ENCODE measurements at regions not wholly inside any gene's neighbourhood (a gene's known extent, or its start where the extent isn't known, plus 50 kb on each side); places are given as distances from the start of the nearest gene placed in this dataset.

DNA sequence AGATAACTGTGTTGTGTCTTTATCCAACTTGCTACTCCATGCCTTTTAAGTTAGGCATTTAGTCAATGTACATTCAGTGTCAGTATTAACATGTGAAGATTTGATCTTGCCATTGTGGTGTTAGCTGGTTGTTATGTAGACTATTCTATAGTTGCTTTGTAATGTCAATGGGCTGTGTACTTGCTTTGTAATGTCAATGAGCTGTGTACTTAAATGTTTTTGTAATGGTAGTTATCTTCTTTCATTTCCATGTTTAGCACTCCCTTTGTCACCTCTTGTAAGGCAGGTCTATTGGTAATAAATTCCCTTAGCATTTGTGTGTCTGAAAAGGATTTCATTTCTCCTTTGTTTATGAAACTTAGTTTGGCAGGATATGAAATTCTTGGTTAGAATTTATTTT is 53.4 kb downstream of the MC4R start:
- ATAC-seq (replicated peaks; ENCODE audit: extremely low read depth, poor library complexity, severe bottlenecking) (no peak), DNase-seq (ENCODE audit: low spot score in 2 of 2) (no peak)
- Mint-ChIP-seq H3K27me3 (no peaks in the 10 kb centered on the region), H3K9me3 (peaks cover 13% of the 10 kb centered on the region), H3K36me3 (ENCODE audit: insufficient read depth) (no peaks in the 10 kb centered on the region), H3K4me3 (no peak overlapping the region), H3K4me1 (no peaks in the 10 kb centered on the region), H3K27ac (ENCODE audit: low read depth) (no peak overlapping the region)

DNA sequence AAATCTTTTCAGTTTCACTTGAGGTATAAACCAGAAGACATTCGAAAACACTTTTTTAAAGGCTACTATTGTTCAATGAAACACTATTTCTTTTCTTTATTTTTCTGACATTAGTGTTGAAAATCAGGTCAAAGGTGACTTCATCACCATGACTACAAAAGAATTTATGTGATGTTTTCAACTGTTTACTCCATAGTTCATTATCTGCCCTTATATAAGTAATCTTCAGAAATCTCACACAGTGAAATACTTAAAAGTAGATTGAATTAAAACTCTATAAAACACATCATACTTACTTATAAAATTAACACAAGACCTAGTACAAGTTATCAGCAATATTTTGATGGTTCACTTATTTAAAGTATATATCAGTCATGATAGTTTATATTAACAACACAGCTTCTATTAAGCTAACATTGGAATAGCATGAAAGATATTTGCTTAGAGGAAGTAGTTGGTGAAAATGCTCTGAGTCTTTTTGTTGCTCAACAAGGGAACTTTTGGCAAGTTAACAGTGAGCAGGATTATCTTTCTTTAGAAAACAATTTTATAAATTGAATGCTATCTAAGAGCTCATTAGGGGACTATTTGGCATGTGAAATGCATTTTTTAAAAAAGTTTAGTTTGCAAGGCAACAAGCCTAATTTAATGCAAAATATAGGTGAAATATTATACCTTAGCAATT is 60.8 kb downstream of the MC4R start:
- Mint-ChIP-seq H3K27ac (ENCODE audit: low read depth) (no peak overlapping the region), H3K36me3 (ENCODE audit: insufficient read depth) (no peaks in the 10 kb centered on the region), H3K9me3 (no peaks in the 10 kb centered on the region), H3K4me1 (no peaks in the 10 kb centered on the region), H3K4me3 (no peak overlapping the region), H3K27me3 (no peaks in the 10 kb centered on the region)
- ATAC-seq (replicated peaks; ENCODE audit: extremely low read depth, poor library complexity, severe bottlenecking): no peak
- no peak for DNase-seq (ENCODE audit: low spot score in 2 of 2)

DNA sequence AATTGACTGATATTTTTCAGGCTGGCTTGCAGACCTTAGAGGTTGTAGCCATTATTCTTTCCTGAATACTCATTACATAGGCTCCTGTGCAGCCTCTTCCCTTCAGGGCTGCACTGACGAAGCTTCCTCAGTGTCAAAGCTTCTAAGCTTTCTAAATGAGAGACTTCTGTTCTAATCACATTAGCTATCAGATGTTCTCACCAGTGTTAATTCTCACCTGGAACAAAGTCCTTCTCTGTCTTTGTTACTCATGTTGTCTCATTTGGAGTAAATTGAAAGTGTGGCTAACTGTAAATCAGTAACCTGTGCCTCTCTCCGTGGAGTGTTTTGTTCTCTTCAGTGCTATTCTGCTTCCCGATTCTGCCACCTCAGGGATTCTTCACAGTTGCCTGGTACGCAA is 76.9 kb downstream of the MC4R start:
- H3K9me3 Mint-ChIP-seq: peaks cover 11% of the 10 kb centered on the region
- no peak for DNase-seq (ENCODE audit: low spot score in 2 of 2)
- no peak overlapping the region for H3K27ac Mint-ChIP-seq (ENCODE audit: low read depth)
- no peak for ATAC-seq (replicated peaks; ENCODE audit: extremely low read depth, poor library complexity, severe bottlenecking)
- no peaks in the 10 kb centered on the region for H3K4me1 Mint-ChIP-seq
- no peaks in the 10 kb centered on the region for H3K27me3 Mint-ChIP-seq
- no peak overlapping the region for H3K4me3 Mint-ChIP-seq
- H3K36me3 Mint-ChIP-seq (ENCODE audit: insufficient read depth): no peaks in the 10 kb centered on the region

DNA sequence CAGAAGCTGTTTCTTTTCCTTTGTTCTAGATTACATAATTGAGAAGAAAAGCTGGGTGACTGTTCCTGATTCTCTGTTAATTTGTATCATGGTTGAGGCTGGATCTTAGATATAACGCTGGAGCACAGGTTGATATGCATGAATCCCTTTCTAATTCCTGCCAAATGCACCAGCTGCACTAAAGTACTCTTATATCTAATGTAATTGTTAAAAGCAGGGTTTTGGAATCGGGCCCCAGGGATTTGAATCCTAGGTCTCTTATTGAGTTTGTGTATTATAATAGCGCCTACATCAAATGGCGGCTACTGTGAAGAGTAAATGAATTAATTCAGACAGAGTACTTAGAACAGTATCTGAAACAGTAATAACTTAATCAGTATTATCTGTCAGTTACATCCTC is 80.4 kb downstream of the MC4R start:
- ATAC-seq (replicated peaks; ENCODE audit: extremely low read depth, poor library complexity, severe bottlenecking) (no peak), DNase-seq (ENCODE audit: low spot score in 2 of 2) (no peak)
- Mint-ChIP-seq H3K4me3 (no peak overlapping the region), H3K9me3 (peaks cover 3% of the 10 kb centered on the region), H3K27me3 (no peaks in the 10 kb centered on the region), H3K36me3 (ENCODE audit: insufficient read depth) (no peaks in the 10 kb centered on the region), H3K27ac (ENCODE audit: low read depth) (no peak overlapping the region), H3K4me1 (no peaks in the 10 kb centered on the region)

DNA sequence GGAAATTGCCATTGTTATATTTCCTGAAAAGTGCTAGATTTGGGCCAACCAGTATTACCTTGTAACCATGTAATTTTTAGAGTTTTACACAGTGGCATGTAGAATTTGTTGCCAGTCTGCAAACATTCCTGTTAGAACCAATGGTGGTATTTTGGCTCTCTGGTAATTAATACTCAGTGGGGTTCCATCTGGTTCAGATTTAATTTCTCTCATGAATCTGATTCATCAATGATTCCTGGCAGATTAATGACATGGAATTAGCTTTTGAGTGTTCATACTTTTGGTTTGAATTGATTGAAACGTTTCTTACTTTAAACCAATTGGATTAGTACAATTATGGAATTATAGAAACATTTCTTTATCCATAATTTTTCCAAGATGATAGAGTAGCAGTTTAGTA is 93.2 kb downstream of the MC4R start:
- Mint-ChIP-seq H3K4me3 (no peak overlapping the region), H3K9me3 (no peaks in the 10 kb centered on the region), H3K27ac (ENCODE audit: low read depth) (no peak overlapping the region), H3K27me3 (no peaks in the 10 kb centered on the region), H3K36me3 (ENCODE audit: insufficient read depth) (no peaks in the 10 kb centered on the region), H3K4me1 (no peaks in the 10 kb centered on the region)
- DNase-seq (ENCODE audit: low spot score in 2 of 2) (no peak), ATAC-seq (replicated peaks; ENCODE audit: extremely low read depth, poor library complexity, severe bottlenecking) (no peak)

DNA sequence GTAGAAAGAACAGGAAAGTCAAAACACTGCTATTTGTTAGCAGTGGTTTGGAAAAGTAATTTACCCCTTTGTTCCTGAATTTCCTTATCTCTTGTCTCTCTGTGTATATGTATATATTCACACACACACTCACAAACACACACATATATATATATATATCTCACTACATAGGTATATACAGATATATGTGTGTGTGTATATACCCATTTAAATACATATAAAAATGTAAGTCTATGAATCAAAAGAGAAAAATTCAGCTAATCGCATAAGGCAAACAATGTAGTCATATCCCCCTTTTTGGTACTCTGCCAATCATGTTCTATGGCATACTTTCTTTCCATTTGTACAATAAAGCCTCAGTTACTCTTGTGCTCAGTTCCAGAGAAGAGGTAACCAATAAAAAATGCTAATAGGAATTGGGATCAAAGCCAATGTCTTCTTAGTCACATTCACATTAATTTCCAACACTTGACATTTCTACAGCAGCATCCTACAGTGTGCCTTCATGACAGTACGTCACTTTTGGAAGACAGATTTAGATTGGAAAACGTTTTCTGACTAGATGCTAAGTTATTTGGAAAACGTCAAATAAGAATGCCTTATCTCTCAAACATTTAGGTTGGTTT is 94.6 kb downstream of the MC4R start:
- H3K4me3 Mint-ChIP-seq: no peak overlapping the region
- no peak for DNase-seq (ENCODE audit: low spot score in 2 of 2)
- no peaks in the 10 kb centered on the region for H3K36me3 Mint-ChIP-seq (ENCODE audit: insufficient read depth)
- H3K27me3 Mint-ChIP-seq: no peaks in the 10 kb centered on the region
- H3K9me3 Mint-ChIP-seq: no peaks in the 10 kb centered on the region
- ATAC-seq (replicated peaks; ENCODE audit: extremely low read depth, poor library complexity, severe bottlenecking): no peak
- no peaks in the 10 kb centered on the region for H3K4me1 Mint-ChIP-seq
- H3K27ac Mint-ChIP-seq (ENCODE audit: low read depth): no peak overlapping the region

DNA sequence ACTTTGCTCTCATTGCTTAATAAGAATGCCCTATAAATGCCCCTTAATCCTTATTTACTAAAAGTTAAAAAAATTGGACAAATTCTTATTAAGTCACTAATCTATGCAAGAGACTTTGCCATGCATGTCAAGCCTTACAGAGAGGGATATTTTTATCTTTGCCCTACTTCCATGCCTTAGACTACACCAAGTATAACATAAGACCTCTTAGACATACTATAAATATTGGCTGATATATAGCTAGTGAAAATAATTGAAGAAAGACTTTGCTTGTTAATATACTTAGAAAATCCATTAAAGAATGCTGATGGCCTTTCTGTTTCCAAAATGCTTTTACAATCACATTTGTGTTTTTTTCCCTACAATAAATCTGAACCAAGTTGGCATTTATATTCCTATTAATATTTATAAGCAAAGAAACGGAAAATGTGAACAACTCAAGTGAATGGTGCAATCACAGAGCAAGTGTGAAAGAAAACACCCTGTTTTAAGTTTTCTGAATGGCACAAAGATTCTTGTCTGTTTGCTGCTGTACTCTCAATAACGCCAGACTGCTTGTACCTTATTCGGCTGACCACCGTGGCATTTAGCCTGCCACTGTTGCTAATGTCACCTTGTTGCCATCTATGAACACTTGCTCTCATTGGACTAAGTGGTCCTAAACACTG is 105.0 kb downstream of the MC4R start:
- Mint-ChIP-seq H3K4me1 (no peaks in the 10 kb centered on the region), H3K27me3 (no peaks in the 10 kb centered on the region), H3K4me3 (no peak overlapping the region), H3K9me3 (peaks cover 15% of the 10 kb centered on the region), H3K36me3 (ENCODE audit: insufficient read depth) (no peaks in the 10 kb centered on the region), H3K27ac (ENCODE audit: low read depth) (no peak overlapping the region)
- ATAC-seq (replicated peaks; ENCODE audit: extremely low read depth, poor library complexity, severe bottlenecking) (no peak), DNase-seq (ENCODE audit: low spot score in 2 of 2) (no peak)

DNA sequence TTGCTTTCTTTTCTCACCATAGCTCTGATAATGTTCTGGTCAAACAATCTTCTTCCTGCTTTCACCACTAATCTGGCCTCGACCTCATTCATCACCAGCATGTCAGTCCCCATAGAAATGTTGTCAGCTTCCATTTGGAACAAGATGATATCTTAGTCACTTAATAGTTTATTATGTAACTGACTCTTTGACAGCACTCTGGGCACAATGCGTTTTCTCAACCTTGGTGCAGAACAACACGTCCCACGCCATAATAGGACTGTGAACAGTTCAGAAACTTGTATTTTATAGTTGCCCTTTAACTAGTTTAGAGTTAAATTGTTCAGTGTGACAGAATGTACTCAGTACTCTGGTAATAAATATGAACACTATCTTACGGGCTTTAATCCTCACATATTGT is 106.0 kb downstream of the MC4R start:
- H3K9me3 Mint-ChIP-seq: peaks cover 22% of the 10 kb centered on the region
- no peaks in the 10 kb centered on the region for H3K4me1 Mint-ChIP-seq
- H3K27ac Mint-ChIP-seq (ENCODE audit: low read depth): no peak overlapping the region
- H3K4me3 Mint-ChIP-seq: no peak overlapping the region
- no peaks in the 10 kb centered on the region for H3K36me3 Mint-ChIP-seq (ENCODE audit: insufficient read depth)
- H3K27me3 Mint-ChIP-seq: no peaks in the 10 kb centered on the region
- DNase-seq (ENCODE audit: low spot score in 2 of 2) (no peak), ATAC-seq (replicated peaks; ENCODE audit: extremely low read depth, poor library complexity, severe bottlenecking) (no peak)

DNA sequence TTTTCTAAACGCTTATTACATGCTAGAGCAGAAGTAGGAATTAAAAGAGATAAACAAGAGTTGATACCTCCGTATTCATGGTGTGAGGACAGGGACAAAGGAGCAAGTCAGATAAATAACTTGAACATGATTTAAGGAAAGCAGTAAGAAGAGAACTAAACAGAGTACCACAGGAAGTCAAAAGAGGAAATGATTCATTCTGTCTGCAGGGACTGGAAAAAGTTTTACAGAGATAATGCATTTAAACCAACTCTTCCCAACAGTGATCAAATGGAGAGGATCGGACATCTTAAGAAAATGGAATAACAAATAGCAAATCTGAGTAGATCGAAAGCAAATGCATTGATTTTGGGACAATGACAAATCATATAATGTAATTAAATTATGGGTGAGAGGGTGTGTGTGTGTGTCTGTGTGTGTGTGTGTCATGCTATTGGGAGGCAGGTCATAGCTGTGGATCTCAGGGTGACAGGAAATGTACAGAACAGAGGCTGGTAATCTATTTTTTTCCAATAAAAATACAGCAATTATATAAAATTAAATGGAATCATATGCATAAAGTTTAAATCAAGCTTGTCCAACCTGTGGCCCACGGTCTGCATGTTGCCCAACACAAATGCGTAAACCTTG is 113.4 kb downstream of the MC4R start:
- no peak for ATAC-seq (replicated peaks; ENCODE audit: extremely low read depth, poor library complexity, severe bottlenecking)
- Mint-ChIP-seq H3K36me3 (ENCODE audit: insufficient read depth) (no peaks in the 10 kb centered on the region), H3K27ac (ENCODE audit: low read depth) (no peak overlapping the region), H3K27me3 (no peaks in the 10 kb centered on the region), H3K4me3 (no peak overlapping the region), H3K9me3 (peaks cover 24% of the 10 kb centered on the region), H3K4me1 (no peaks in the 10 kb centered on the region)
- no peak for DNase-seq (ENCODE audit: low spot score in 2 of 2)

DNA sequence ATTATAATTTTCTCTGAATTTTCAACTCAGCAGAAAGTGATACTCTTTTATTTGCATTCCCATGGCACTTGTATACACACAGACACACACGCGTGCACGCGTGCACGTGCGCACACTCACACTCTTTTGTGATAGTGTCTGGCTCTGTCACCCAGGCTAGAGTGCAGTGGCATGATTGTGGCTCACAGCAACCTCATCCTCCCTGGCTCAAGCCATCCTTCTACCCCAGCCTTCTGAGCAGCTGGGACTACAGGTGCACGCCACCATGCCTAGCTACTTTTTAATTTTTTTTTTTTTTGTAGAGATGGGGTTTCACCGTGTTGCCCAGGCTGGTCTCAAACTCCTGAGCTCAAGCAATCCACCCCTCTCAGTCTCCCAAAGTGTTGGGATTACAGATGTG is 123.2 kb downstream of the MC4R start:
- Mint-ChIP-seq H3K27me3 (no peaks in the 10 kb centered on the region), H3K27ac (ENCODE audit: low read depth) (no peak overlapping the region)

DNA sequence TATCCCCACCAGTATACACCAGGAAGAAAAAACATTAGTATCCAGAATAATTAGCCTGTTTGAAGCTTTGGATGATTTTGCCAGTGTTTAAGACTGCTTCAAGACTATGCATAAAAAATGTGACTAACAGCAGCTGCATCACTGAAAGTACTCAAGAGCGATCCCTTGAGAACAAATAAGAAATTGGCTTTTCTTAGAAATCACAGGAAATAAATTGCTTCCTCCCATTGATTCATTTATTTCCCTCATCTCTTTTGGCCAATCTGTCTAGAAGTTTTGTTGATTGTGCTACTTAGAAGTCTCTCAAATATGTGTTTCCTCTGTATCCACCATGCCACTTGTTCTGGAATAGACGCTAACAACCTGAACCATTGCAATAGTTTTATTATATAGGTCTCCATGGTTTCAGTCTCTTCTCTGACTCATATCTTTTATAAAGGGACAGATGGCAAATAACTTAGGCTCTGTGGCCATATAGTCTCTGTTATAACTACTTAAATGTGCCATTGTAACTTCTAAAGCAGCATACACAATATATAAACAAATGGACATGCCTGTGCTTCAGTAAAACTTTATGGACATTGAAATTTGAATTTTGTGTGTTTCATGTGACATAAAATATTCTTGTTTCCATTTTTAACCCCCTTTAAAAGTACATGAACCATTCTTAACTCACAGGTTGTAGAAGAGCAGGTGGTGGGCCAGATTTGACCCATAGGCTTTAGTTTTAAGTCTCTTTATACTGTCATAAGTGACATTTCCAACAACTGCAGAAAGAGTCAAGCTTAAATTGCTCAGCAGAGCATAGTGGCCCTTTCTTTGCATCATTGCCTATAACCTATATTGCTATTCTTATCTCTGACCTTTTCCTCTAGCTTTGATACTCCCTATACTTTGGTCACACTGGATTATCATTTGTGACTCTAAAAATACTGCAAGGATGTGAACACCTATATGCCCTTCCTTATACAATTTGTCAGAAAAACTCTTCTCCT is 123.9 kb downstream of the MC4R start:
- DNase-seq (ENCODE audit: low spot score in 2 of 2): no peak
- ATAC-seq (replicated peaks; ENCODE audit: extremely low read depth, poor library complexity, severe bottlenecking): no peak
- no peaks in the 10 kb centered on the region for H3K36me3 Mint-ChIP-seq (ENCODE audit: insufficient read depth)
- no peaks in the 10 kb centered on the region for H3K27me3 Mint-ChIP-seq
- H3K27ac Mint-ChIP-seq (ENCODE audit: low read depth): no peak overlapping the region
- H3K9me3 Mint-ChIP-seq: peaks cover 5% of the 10 kb centered on the region
- H3K4me3 Mint-ChIP-seq: no peak overlapping the region
- H3K4me1 Mint-ChIP-seq: no peaks in the 10 kb centered on the region

More for the DNA sequence above, 123.2 kb downstream of the MC4R start:
- no peak overlapping the region for H3K4me3 Mint-ChIP-seq
- ATAC-seq (replicated peaks; ENCODE audit: extremely low read depth, poor library complexity, severe bottlenecking) (no peak), DNase-seq (ENCODE audit: low spot score in 2 of 2) (no peak)
- no peaks in the 10 kb centered on the region for H3K4me1 Mint-ChIP-seq
- H3K9me3 Mint-ChIP-seq: peaks cover 5% of the 10 kb centered on the region
- no peaks in the 10 kb centered on the region for H3K36me3 Mint-ChIP-seq (ENCODE audit: insufficient read depth)

DNA sequence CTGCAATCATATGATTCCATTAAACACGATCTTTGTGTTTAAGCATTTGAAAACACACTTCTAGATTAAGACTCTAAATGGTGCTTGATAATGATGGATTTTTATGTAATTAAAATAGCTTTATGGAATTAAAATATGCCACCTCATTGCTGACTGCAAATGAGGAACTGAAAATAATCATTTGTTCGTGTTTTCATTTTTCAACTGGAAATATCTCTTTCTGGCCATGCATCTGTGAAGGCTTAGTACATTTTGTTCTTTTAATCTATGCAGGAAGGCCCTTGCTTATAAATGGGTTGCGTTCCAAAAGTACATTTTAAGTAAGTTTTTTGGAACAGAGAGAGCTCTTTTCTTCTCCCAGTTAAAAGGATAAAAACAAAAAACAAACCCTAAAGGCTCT is 125.5 kb downstream of the MC4R start:
- no peak for ATAC-seq (replicated peaks; ENCODE audit: extremely low read depth, poor library complexity, severe bottlenecking)

More for the DNA sequence above, 125.5 kb downstream of the MC4R start:
- H3K9me3 Mint-ChIP-seq: no peaks in the 10 kb centered on the region
- no peak overlapping the region for H3K4me3 Mint-ChIP-seq
- no peaks in the 10 kb centered on the region for H3K4me1 Mint-ChIP-seq
- no peak overlapping the region for H3K27ac Mint-ChIP-seq (ENCODE audit: low read depth)
- no peak for DNase-seq (ENCODE audit: low spot score in 2 of 2)
- H3K36me3 Mint-ChIP-seq (ENCODE audit: insufficient read depth): no peaks in the 10 kb centered on the region
- no peaks in the 10 kb centered on the region for H3K27me3 Mint-ChIP-seq
